Stomach (tissue), 8 donors: ENCODE measurements at regions not wholly inside any gene's neighbourhood (a gene's known extent, or its start where the extent isn't known, plus 50 kb on each side); places are given as distances from the start of the nearest gene placed in this dataset.

ENCODE experiments used
- DNase-seq, 2 donors: peaks; one replicate each; pipeline versions ENCODE4 v3.0.0 to v3.0.0-alpha.2; 2013 to 2019
- H3K27ac ChIP-seq, 5 donors: fragments of 200-600 bp in 4 of 5; sonication (generic) in 4 of 5; one replicate each; pipeline ENCODE4 v1.5.1; 2013 to 2019; ENCODE audit warnings: mild to moderate bottlenecking in 1 of 5, moderate library complexity in 1 of 5
- H3K27me3 ChIP-seq, 3 donors: fragments of 200-600 bp; sonication (generic); one replicate each; pipeline ENCODE4 v1.5.1; 2017 to 2019; ENCODE audit warnings: mixed run types in 1 of 3
- H3K36me3 ChIP-seq, 4 donors: fragments of 200-600 bp; sonication (generic); 1 replicate in 3 of 4; 2 replicates in 1 of 4; pipeline ENCODE4 v1.5.1; 2016 to 2019
- H3K4me1 ChIP-seq, 4 donors: fragments of 200-600 bp; sonication (generic); one replicate each; pipeline ENCODE4 v1.5.1; 2016 to 2019
- H3K4me3 ChIP-seq, 4 donors: fragments of 200-600 bp; sonication (generic) in 3 of 4; one replicate each; pipeline ENCODE4 v1.5.1; 2016 to 2019; ENCODE audit warnings: mild to moderate bottlenecking in 1 of 4
- H3K9me3 ChIP-seq, 4 donors: fragments of 200-600 bp; sonication (generic); one replicate each; pipeline ENCODE4 v1.5.1; 2016 to 2019
- CTCF ChIP-seq, 7 experiments: fragments of 450-650 bp in 4 of 7; fragments of 200-600 bp in 3 of 7; sonication (generic) in 3 of 7; IDR thresholded peaks; one replicate each; pipeline ENCODE4 v1.5.1; 2016 to 2019; ENCODE audit warnings: antibody characterized with exemption in 7 of 7, control low read depth in 2 of 7, mild to moderate bottlenecking in 1 of 7
- EP300 ChIP-seq: sonication (generic); formaldehyde crosslinking; IDR thresholded peaks from one replicate; pipeline ENCODE4 v1.6.1; 2017; ENCODE audit warnings: antibody characterized with exemption
- POLR2A ChIP-seq, 4 donors: fragments of 450-650 bp; IDR thresholded peaks; one replicate each; pipeline ENCODE4 v1.6.1; 2016; ENCODE audit warnings: antibody characterized with exemption in 4 of 4, control low read depth in 2 of 4, mild to moderate bottlenecking in 1 of 4, moderate library complexity in 1 of 4
- POLR2AphosphoS5 ChIP-seq, 3 donors: sonication (generic); formaldehyde crosslinking; IDR thresholded peaks; one replicate each; pipeline ENCODE4 v1.6.1; 2016; ENCODE audit warnings: antibody characterized with exemption in 3 of 3
- WGBS, 5 donors: extraction: QIAGEN DNeasy Blood & Tissue Kit in 3 of 5; methylation state at CpG; one replicate each; pipeline versions ENCODE4 v1.1.5 to v1.1.7; 2013 to 2018; 5-methylcytosine and 5-hydroxymethylcytosine counted together
- intact Hi-C: fragments of 100-400 bp; cut with DNase I; formaldehyde crosslinking; loops from one replicate; pipeline ENCODE4 v1.15.1; 2023; ENCODE audit warnings: low total_unique reads
- donor health status: healthy with polysubstance abuse.
- donor health status: Bipolar disorder and iron deficiency.
- donor health status: healthy.

GRCh38 chr22:25449781-25450317, 114.6 kb upstream of the GRK3 start:
- H3K36me3 ChIP-seq = peaks cover 0 to 21% (median 17%) of the 10 kb centered on the region in 4 donors
- TF ChIP-seq POLR2AphosphoS5 (IDR thresholded peaks at IDR 0.05) (no peak), EP300 (no peak), CTCF (IDR thresholded peaks at IDR 0.05) (no peak), POLR2A (IDR thresholded peaks at IDR 0.05) (no peak)
- H3K4me1 ChIP-seq = peaks cover 12 to 44% (median 34%) of the 10 kb centered on the region in 4 donors
- no peaks in the 10 kb centered on the region for H3K27me3 ChIP-seq
- DNase-seq = no peak
- intact Hi-C loops = no loop called here
- H3K9me3 ChIP-seq = no peaks in the 10 kb centered on the region
- peak overlapping the region in 1 of 4 donors; percentile 68 for H3K4me3 ChIP-seq
- no peak overlapping the region for H3K27ac ChIP-seq
- 76 to 84% (median 80%) methylated on average over 9 of the region's 9 CpGs for WGBS, 5 donors

DNA sequence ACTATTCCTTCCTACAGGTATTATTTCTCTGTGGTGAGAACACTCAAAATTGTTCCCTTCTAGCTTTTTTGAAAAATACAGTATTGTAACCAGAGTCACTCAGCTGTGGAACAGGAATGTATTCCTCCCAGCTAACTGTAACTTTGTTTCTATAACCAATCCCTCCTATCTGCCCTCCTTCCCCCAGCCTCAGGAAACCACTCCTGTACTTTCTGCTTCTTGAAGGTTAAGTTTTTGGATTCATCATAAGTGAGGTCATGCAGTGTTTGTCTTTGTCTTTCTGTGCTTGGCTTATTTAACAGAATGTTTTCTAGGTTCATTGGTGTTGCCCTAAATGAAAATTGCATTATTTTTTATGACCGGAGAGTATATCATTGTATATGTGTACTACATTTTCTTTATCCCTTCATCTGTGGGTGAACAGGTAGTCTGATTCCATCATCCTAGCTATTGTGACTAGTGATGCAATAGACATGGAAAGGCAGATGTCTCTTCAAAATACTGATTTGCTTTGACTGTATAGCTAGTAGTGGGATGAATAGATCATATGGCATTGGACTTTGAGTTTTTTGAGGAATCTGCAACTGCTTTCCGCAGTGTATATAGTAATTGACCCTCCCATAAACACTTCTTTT, 112.9 kb upstream of the GRK3 start:
- Histone ChIP-seq H3K36me3 (peaks cover 0 to 25% (median 22%) of the 10 kb centered on the region in 4 donors), H3K4me3 (no peak overlapping the region), H3K27ac (no peak overlapping the region), H3K4me1 (peaks cover 12 to 44% (median 34%) of the 10 kb centered on the region in 4 donors), H3K27me3 (no peaks in the 10 kb centered on the region), H3K9me3 (no peaks in the 10 kb centered on the region)
- no peak for DNase-seq
- TF ChIP-seq EP300 (no peak), CTCF (IDR thresholded peaks at IDR 0.05) (no peak), POLR2AphosphoS5 (IDR thresholded peaks at IDR 0.05) (no peak), POLR2A (IDR thresholded peaks at IDR 0.05) (no peak)
- WGBS, 5 donors = 83 to 95% (median 88%) methylated on average over 2 of the region's 2 CpGs
- intact Hi-C loops = no loop called here

- no peak for DNase-seq
- WGBS, 5 donors = 61 to 72% (median 63%) methylated on average over 10 of the region's 10 CpGs
- Histone ChIP-seq H3K4me3 (no peak overlapping the region), H3K36me3 (peaks cover 0 to 28% (median 24%) of the 10 kb centered on the region in 4 donors), H3K9me3 (no peaks in the 10 kb centered on the region), H3K27ac (no peak overlapping the region), H3K27me3 (no peaks in the 10 kb centered on the region), H3K4me1 (peaks cover 12 to 44% (median 34%) of the 10 kb centered on the region in 4 donors)
- TF ChIP-seq CTCF (IDR thresholded peaks at IDR 0.05) (no peak), POLR2AphosphoS5 (IDR thresholded peaks at IDR 0.05) (no peak), POLR2A (IDR thresholded peaks at IDR 0.05) (no peak), EP300 (no peak)
- intact Hi-C loops = no loop called here
Observed at GRCh38 chr22:25452116-25452700, 112.3 kb upstream of the GRK3 start.

GRCh38 chr22:25453058-25453457, 111.4 kb upstream of the GRK3 start:
- intact Hi-C loops = no loop called here
- Histone ChIP-seq H3K27me3 (no peaks in the 10 kb centered on the region), H3K4me1 (peaks cover 12 to 44% (median 34%) of the 10 kb centered on the region in 4 donors), H3K36me3 (peaks cover 0 to 37% (median 32%) of the 10 kb centered on the region in 4 donors), H3K9me3 (no peaks in the 10 kb centered on the region), H3K27ac (no peak overlapping the region), H3K4me3 (no peak overlapping the region)
- DNase-seq = no peak
- WGBS, 5 donors = 93 to 97% (median 94%) methylated on average over 4 of the region's 4 CpGs
- no peak for TF ChIP-seq CTCF (IDR thresholded peaks at IDR 0.05)
- no peak for TF ChIP-seq POLR2AphosphoS5 (IDR thresholded peaks at IDR 0.05)
- no peak for TF ChIP-seq POLR2A (IDR thresholded peaks at IDR 0.05)
- TF ChIP-seq EP300 = no peak
